ENCODE measurements at regions not wholly inside any gene's neighbourhood (a gene's known extent, or its start where the extent isn't known, plus 50 kb on each side); places are given as distances from the start of the nearest gene placed in this dataset.
"Not testable (repeated sequence)": the region's sequence is repeated elsewhere in the genome, so short reads cannot be mapped to it uniquely, and the experiment has no call there.

GRCh38 chr11:34823639-34824038, 92.5 kb downstream of the APIP start:
- H3K4me1 ChIP-seq (ENCODE audit: control extremely low read depth in 1 of 4, control insufficient read depth in 4 of 4, insufficient read depth in 4 of 4, low read length in 3 of 4), result no peaks in the 10 kb centered on the region
- 100% methylated on average over 2 of the region's 2 CpGs for WGBS (ENCODE audit: insufficient coverage)
- H3K9me3 ChIP-seq (ENCODE audit: control extremely low read depth in 1 of 5, control insufficient read depth in 4 of 5, insufficient read depth in 2 of 5, low read depth in 1 of 5, low read length in 4 of 5), result peaks cover 0 to 7% (median 0%) of the 10 kb centered on the region in 5 experiments
- no peak for DNase-seq
- H3K36me3 ChIP-seq (ENCODE audit: control insufficient read depth in 4 of 4, insufficient read depth in 4 of 4, low read length in 3 of 4), result no peaks in the 10 kb centered on the region
- no peaks in the 10 kb centered on the region for H3K27me3 ChIP-seq (replicated peaks in 2 of 5; ENCODE audit: control insufficient read depth in 4 of 5, insufficient read depth in 5 of 5, low read length in 4 of 5)
- CTCF ChIA-PET, result interaction anchor here (1.1 to 1.7 kb wide), 2 partner anchors 9 to 14 kb away, joined by 3 to 4 read pairs; no protein-coding TSS in a partner anchor
- H3K27ac ChIP-seq (ENCODE audit: insufficient read depth in 1 of 2, low read depth in 1 of 2, low read length in 2 of 2, poor library complexity in 1 of 2, severe bottlenecking in 2 of 2), result no peak overlapping the region
- POLR2A ChIA-PET, result no interaction called here
- no peak overlapping the region for H3K4me3 ChIP-seq (ENCODE audit: control insufficient read depth in 1 of 7, extremely low read depth in 1 of 7, insufficient read depth in 4 of 7, low read depth in 2 of 7, low read length in 6 of 7)

- H3K4me1 ChIP-seq (ENCODE audit: control extremely low read depth in 1 of 4, control insufficient read depth in 4 of 4, insufficient read depth in 4 of 4, low read length in 3 of 4), result no peaks in the 10 kb centered on the region
- CTCF ChIA-PET, result interaction anchor here (1.1 kb wide), 1 partner anchor 9 kb away, joined by 3 read pairs; no protein-coding TSS in a partner anchor
- no peaks in the 10 kb centered on the region for H3K27me3 ChIP-seq (replicated peaks in 2 of 5; ENCODE audit: control insufficient read depth in 4 of 5, insufficient read depth in 5 of 5, low read length in 4 of 5)
- H3K36me3 ChIP-seq (ENCODE audit: control insufficient read depth in 4 of 4, insufficient read depth in 4 of 4, low read length in 3 of 4), result no peaks in the 10 kb centered on the region
- WGBS (ENCODE audit: insufficient coverage), result 100% methylated on average over 3 of the region's 3 CpGs
- H3K27ac ChIP-seq (ENCODE audit: insufficient read depth in 1 of 2, low read depth in 1 of 2, low read length in 2 of 2, poor library complexity in 1 of 2, severe bottlenecking in 2 of 2), result no peak overlapping the region
- DNase-seq, result no peak
- peaks cover 0 to 7% (median 0%) of the 10 kb centered on the region in 5 experiments for H3K9me3 ChIP-seq (ENCODE audit: control extremely low read depth in 1 of 5, control insufficient read depth in 4 of 5, insufficient read depth in 2 of 5, low read depth in 1 of 5, low read length in 4 of 5)
- POLR2A ChIA-PET, result no interaction called here
- H3K4me3 ChIP-seq (ENCODE audit: control insufficient read depth in 1 of 7, extremely low read depth in 1 of 7, insufficient read depth in 4 of 7, low read depth in 2 of 7, low read length in 6 of 7), result no peak overlapping the region
These were observed 93.0 kb downstream of the APIP start for GRCh38 chr11:34823197-34823596.

- Histone ChIP-seq H3K4me1 (ENCODE audit: control extremely low read depth in 1 of 4, control insufficient read depth in 4 of 4, insufficient read depth in 4 of 4, low read length in 3 of 4) (no peaks in the 10 kb centered on the region), H3K27ac (ENCODE audit: insufficient read depth in 1 of 2, low read depth in 1 of 2, low read length in 2 of 2, poor library complexity in 1 of 2, severe bottlenecking in 2 of 2) (no peak overlapping the region), H3K36me3 (ENCODE audit: control insufficient read depth in 4 of 4, insufficient read depth in 4 of 4, low read length in 3 of 4) (no peaks in the 10 kb centered on the region), H3K9me3 (ENCODE audit: control extremely low read depth in 1 of 5, control insufficient read depth in 4 of 5, insufficient read depth in 2 of 5, low read depth in 1 of 5, low read length in 4 of 5) (peaks cover 0 to 13% (median 5%) of the 10 kb centered on the region in 5 experiments), H3K4me3 (ENCODE audit: control insufficient read depth in 1 of 7, extremely low read depth in 1 of 7, insufficient read depth in 4 of 7, low read depth in 2 of 7, low read length in 6 of 7) (no peak overlapping the region), H3K27me3 (replicated peaks in 2 of 5; ENCODE audit: control insufficient read depth in 4 of 5, insufficient read depth in 5 of 5, low read length in 4 of 5) (no peaks in the 10 kb centered on the region)
- CTCF ChIA-PET, result interaction anchor here (1.2 kb wide), 1 partner anchor 14 kb away, joined by 3 read pairs; no protein-coding TSS in a partner anchor
- DNase-seq, result no peak
- POLR2A ChIA-PET, result no interaction called here
- 100% methylated on average over 5 of the region's 6 CpGs for WGBS (ENCODE audit: insufficient coverage)
These were observed 96.3 kb downstream of the APIP start for GRCh38 chr11:34819740-34820482.

- DNase-seq; H3K27me3 ChIP-seq (replicated peaks in 2 of 5; ENCODE audit: control insufficient read depth in 4 of 5, insufficient read depth in 5 of 5, low read length in 4 of 5); H3K36me3 ChIP-seq (ENCODE audit: control insufficient read depth in 4 of 4, insufficient read depth in 4 of 4, low read length in 3 of 4); H3K27ac ChIP-seq (ENCODE audit: insufficient read depth in 1 of 2, low read depth in 1 of 2, low read length in 2 of 2, poor library complexity in 1 of 2, severe bottlenecking in 2 of 2); H3K4me3 ChIP-seq (ENCODE audit: control insufficient read depth in 1 of 7, extremely low read depth in 1 of 7, insufficient read depth in 4 of 7, low read depth in 2 of 7, low read length in 6 of 7); POLR2A ChIA-PET; H3K4me1 ChIP-seq (ENCODE audit: control extremely low read depth in 1 of 4, control insufficient read depth in 4 of 4, insufficient read depth in 4 of 4, low read length in 3 of 4): not testable (repeated sequence)
- peaks cover 0 to 28% (median 6%) of the 10 kb centered on the region in 5 experiments for H3K9me3 ChIP-seq (ENCODE audit: control extremely low read depth in 1 of 5, control insufficient read depth in 4 of 5, insufficient read depth in 2 of 5, low read depth in 1 of 5, low read length in 4 of 5)
- 94% methylated on average over 3 of the region's 3 CpGs for WGBS (ENCODE audit: insufficient coverage)
- CTCF ChIA-PET, result interaction anchor here (1.5 kb wide), 1 partner anchor 16 kb away, joined by 3 read pairs; no protein-coding TSS in a partner anchor
These were observed 98.4 kb downstream of the APIP start for GRCh38 chr11:34817812-34818211.

- no peaks in the 10 kb centered on the region for H3K4me1 ChIP-seq (ENCODE audit: control extremely low read depth in 1 of 4, control insufficient read depth in 4 of 4, insufficient read depth in 4 of 4, low read length in 3 of 4)
- H3K36me3 ChIP-seq (ENCODE audit: control insufficient read depth in 4 of 4, insufficient read depth in 4 of 4, low read length in 3 of 4), result no peaks in the 10 kb centered on the region
- no peaks in the 10 kb centered on the region for H3K27me3 ChIP-seq (replicated peaks in 2 of 5; ENCODE audit: control insufficient read depth in 4 of 5, insufficient read depth in 5 of 5, low read length in 4 of 5)
- ChIA-PET POLR2A (no interaction called here), CTCF (no interaction called here)
- H3K9me3 ChIP-seq (ENCODE audit: control extremely low read depth in 1 of 5, control insufficient read depth in 4 of 5, insufficient read depth in 2 of 5, low read depth in 1 of 5, low read length in 4 of 5), result peaks cover 6 to 37% (median 6%) of the 10 kb centered on the region in 5 experiments
- H3K4me3 ChIP-seq (ENCODE audit: control insufficient read depth in 1 of 7, extremely low read depth in 1 of 7, insufficient read depth in 4 of 7, low read depth in 2 of 7, low read length in 6 of 7), result no peak overlapping the region
- DNase-seq, result no peak
- WGBS (ENCODE audit: insufficient coverage), result 100% methylated on average over 4 of the region's 4 CpGs
- H3K27ac ChIP-seq (ENCODE audit: insufficient read depth in 1 of 2, low read depth in 1 of 2, low read length in 2 of 2, poor library complexity in 1 of 2, severe bottlenecking in 2 of 2), result no peak overlapping the region
These were observed 99.4 kb downstream of the APIP start for GRCh38 chr11:34816698-34817213.

- no peaks in the 10 kb centered on the region for H3K36me3 ChIP-seq (ENCODE audit: control insufficient read depth in 4 of 4, insufficient read depth in 4 of 4, low read length in 3 of 4)
- no peak overlapping the region for H3K27ac ChIP-seq (ENCODE audit: insufficient read depth in 1 of 2, low read depth in 1 of 2, low read length in 2 of 2, poor library complexity in 1 of 2, severe bottlenecking in 2 of 2)
- ChIA-PET CTCF (interaction anchor here (1.0 kb wide), 1 partner anchor 28 kb away, joined by 4 read pairs; no protein-coding TSS in a partner anchor), POLR2A (no interaction called here)
- H3K4me3 ChIP-seq (ENCODE audit: control insufficient read depth in 1 of 7, extremely low read depth in 1 of 7, insufficient read depth in 4 of 7, low read depth in 2 of 7, low read length in 6 of 7), result no peak overlapping the region
- no peaks in the 10 kb centered on the region for H3K27me3 ChIP-seq (replicated peaks in 2 of 5; ENCODE audit: control insufficient read depth in 4 of 5, insufficient read depth in 5 of 5, low read length in 4 of 5)
- peaks cover 0 to 15% (median 6%) of the 10 kb centered on the region in 4 experiments for H3K4me1 ChIP-seq (ENCODE audit: control extremely low read depth in 1 of 4, control insufficient read depth in 4 of 4, insufficient read depth in 4 of 4, low read length in 3 of 4)
- WGBS (ENCODE audit: insufficient coverage), result no CpG with 5 or more reads among the region's 1 CpG
- DNase-seq, result no peak
- peaks cover 6 to 46% (median 14%) of the 10 kb centered on the region in 5 experiments for H3K9me3 ChIP-seq (ENCODE audit: control extremely low read depth in 1 of 5, control insufficient read depth in 4 of 5, insufficient read depth in 2 of 5, low read depth in 1 of 5, low read length in 4 of 5)
These were observed 103.1 kb downstream of the APIP start for GRCh38 chr11:34812905-34813576.

- ChIA-PET CTCF (interaction anchor here (1.0 kb wide), 1 partner anchor 29 kb away, joined by 4 read pairs; no protein-coding TSS in a partner anchor), POLR2A (no interaction called here)
- no peaks in the 10 kb centered on the region for H3K36me3 ChIP-seq (ENCODE audit: control insufficient read depth in 4 of 4, insufficient read depth in 4 of 4, low read length in 3 of 4)
- no peak for DNase-seq
- H3K4me3 ChIP-seq (ENCODE audit: control insufficient read depth in 1 of 7, extremely low read depth in 1 of 7, insufficient read depth in 4 of 7, low read depth in 2 of 7, low read length in 6 of 7), result no peak overlapping the region
- H3K9me3 ChIP-seq (ENCODE audit: control extremely low read depth in 1 of 5, control insufficient read depth in 4 of 5, insufficient read depth in 2 of 5, low read depth in 1 of 5, low read length in 4 of 5), result peaks cover 2 to 41% (median 14%) of the 10 kb centered on the region in 5 experiments
- H3K27me3 ChIP-seq (replicated peaks in 2 of 5; ENCODE audit: control insufficient read depth in 4 of 5, insufficient read depth in 5 of 5, low read length in 4 of 5), result no peaks in the 10 kb centered on the region
- no peak overlapping the region for H3K27ac ChIP-seq (ENCODE audit: insufficient read depth in 1 of 2, low read depth in 1 of 2, low read length in 2 of 2, poor library complexity in 1 of 2, severe bottlenecking in 2 of 2)
- 95% methylated on average over 2 of the region's 3 CpGs for WGBS (ENCODE audit: insufficient coverage)
- peaks cover 0 to 15% (median 6%) of the 10 kb centered on the region in 4 experiments for H3K4me1 ChIP-seq (ENCODE audit: control extremely low read depth in 1 of 4, control insufficient read depth in 4 of 4, insufficient read depth in 4 of 4, low read length in 3 of 4)
These were observed 104.3 kb downstream of the APIP start for GRCh38 chr11:34811858-34812257.
